ENCODE measurements at regions not wholly inside any gene's neighbourhood (a gene's known extent, or its start where the extent isn't known, plus 50 kb on each side); places are given as distances from the start of the nearest gene placed in this dataset.
A peak's percentile ranks its signal among the peaks of the same experiment; 100 is the strongest.

DNA sequence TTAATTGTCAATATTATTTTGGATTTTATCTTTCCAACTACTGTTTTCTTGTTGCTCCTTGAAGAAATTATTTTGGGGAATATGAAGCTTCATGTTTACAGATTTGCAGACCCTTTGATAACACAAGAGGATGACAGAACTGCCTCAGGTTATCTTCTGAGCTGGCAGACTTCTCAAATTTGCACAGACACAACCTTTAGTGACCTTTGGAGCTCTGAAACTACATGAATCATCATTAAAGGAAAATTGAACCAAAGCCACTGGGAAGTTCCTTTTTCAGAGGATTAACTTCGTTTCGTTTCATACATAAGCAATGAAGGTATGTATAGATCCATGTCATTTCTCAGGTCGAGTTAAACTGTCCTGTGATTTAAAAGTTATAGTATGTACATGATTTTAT lies 85.9 kb downstream of the FBXO5 start:
- Histone ChIP-seq H3K27me3 (ENCODE audit: control insufficient read depth in 2 of 2, insufficient read depth in 1 of 2, low read length in 1 of 2) (no peaks in the 10 kb centered on the region), H3K4me3 (ENCODE audit: low read length in 2 of 2) (no peak overlapping the region), H3K9me3 (ENCODE audit: control insufficient read depth in 2 of 2, insufficient read depth in 1 of 2, low read length in 1 of 2) (no peaks in the 10 kb centered on the region), H3K4me1 (ENCODE audit: control insufficient read depth in 2 of 2, insufficient read depth in 2 of 2, low read length in 2 of 2) (no peaks in the 10 kb centered on the region), H3K27ac (ENCODE audit: low read depth in 1 of 2, low read length in 1 of 2) (no peak overlapping the region), H3K36me3 (ENCODE audit: control insufficient read depth in 2 of 2, insufficient read depth in 2 of 2, low read length in 1 of 2) (no peaks in the 10 kb centered on the region)
- 60% methylated on average over 3 of the region's 3 CpGs for WGBS
- DNase-seq (ENCODE audit: low read depth in 6 of 9, low spot score in 9 of 9) = no peak

DNA sequence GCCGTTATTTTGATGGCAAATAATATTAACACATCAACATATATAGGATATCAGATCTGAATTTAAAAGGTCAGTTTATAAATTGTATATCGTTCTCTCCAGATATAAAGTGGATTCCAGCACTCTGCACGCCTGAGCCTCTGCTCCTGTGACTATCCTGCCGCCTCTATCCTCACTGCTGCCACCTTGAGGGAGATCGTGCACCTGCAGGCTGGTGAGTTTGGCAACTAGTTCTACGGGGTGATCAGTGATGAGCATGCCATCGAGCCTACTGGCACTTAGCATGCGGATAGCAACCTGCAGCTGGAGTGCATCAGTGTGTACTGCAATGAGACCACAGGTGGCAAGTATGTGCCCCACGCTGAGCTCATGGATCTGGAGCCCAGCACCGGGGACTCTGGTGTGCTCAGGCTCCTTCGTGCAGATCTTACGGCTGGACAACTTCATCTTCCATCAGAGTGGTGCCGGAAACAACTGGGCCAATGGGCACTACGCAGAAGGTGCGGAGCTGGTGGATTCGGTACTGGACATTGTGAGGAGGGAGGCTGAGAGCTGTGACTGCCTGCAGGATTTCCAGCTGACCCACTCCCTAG lies 84.9 kb downstream of the FBXO5 start:
- Histone ChIP-seq H3K4me3 (ENCODE audit: low read length in 2 of 2) (no peak overlapping the region), H3K36me3 (ENCODE audit: control insufficient read depth in 2 of 2, insufficient read depth in 2 of 2, low read length in 1 of 2) (no peaks in the 10 kb centered on the region), H3K27ac (ENCODE audit: low read depth in 1 of 2, low read length in 1 of 2) (no peak overlapping the region), H3K27me3 (ENCODE audit: control insufficient read depth in 2 of 2, insufficient read depth in 1 of 2, low read length in 1 of 2) (no peaks in the 10 kb centered on the region), H3K9me3 (ENCODE audit: control insufficient read depth in 2 of 2, insufficient read depth in 1 of 2, low read length in 1 of 2) (no peaks in the 10 kb centered on the region), H3K4me1 (ENCODE audit: control insufficient read depth in 2 of 2, insufficient read depth in 2 of 2, low read length in 2 of 2) (no peaks in the 10 kb centered on the region)
- WGBS = 53% methylated on average over 16 of the region's 16 CpGs
- DNase-seq (ENCODE audit: low read depth in 6 of 9, low spot score in 9 of 9) = peak in 8 of 9 donors; percentile 8 to 58 (median 25)

DNA sequence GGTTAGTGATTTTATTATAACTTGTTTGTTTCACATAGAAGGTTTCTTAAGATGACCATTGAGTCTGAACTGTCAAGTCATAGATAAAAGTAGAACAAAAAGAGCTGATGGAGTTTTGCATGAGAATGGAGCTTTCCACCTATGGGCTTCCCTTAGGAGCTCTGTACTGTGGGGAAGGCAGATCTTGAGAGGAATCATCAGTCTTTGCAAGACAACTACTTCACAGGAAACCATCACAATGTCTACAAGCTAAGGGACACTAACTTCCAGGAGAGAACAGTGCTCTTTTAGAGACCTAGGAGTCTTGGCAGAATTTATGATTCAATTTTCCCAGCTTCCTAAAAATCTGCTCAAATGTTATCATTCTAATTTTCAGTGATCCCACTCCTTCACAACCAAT lies 78.2 kb downstream of the FBXO5 start:
- H3K27ac ChIP-seq (ENCODE audit: low read depth in 1 of 2, low read length in 1 of 2) = no peak overlapping the region

DNA sequence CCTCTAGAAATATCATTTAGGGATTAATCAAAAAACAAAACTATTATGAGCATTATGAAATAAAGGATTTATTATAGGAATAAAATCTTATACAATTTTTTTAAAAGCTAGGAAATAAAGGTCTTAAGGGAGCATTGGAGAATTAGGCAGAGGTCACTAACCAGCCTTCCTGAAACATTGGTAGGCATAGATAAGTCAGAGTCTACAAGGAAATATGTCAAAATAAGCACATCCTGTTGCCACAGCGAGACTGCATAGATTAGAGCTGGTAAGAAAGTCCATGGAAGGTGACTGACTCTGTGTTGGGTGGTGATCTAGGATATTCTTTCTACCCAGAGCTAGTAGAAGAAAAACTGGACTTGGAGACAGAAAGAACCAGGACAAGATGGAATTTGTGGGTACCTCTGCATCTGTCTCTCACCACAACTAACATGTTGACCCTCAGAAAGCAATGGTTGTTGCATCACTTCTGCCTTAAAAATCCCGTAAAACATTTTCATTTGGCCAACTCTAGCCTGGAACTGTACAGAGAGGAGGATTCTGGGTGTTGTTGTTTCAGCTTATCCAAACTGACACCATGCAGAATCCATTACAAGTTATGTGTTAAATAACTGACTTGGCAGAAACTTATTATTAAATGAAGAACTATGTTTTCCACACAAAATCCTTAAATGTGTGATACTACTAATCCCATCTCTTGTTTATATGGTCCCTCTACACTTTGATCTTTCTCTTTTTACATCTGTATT lies 77.1 kb downstream of the FBXO5 start:
- Histone ChIP-seq H3K9me3 (ENCODE audit: control insufficient read depth in 2 of 2, insufficient read depth in 1 of 2, low read length in 1 of 2) (no peaks in the 10 kb centered on the region), H3K4me1 (ENCODE audit: control insufficient read depth in 2 of 2, insufficient read depth in 2 of 2, low read length in 2 of 2) (no peaks in the 10 kb centered on the region), H3K36me3 (ENCODE audit: control insufficient read depth in 2 of 2, insufficient read depth in 2 of 2, low read length in 1 of 2) (no peaks in the 10 kb centered on the region), H3K27ac (ENCODE audit: low read depth in 1 of 2, low read length in 1 of 2) (no peak overlapping the region), H3K27me3 (ENCODE audit: control insufficient read depth in 2 of 2, insufficient read depth in 1 of 2, low read length in 1 of 2) (no peaks in the 10 kb centered on the region), H3K4me3 (ENCODE audit: low read length in 2 of 2) (no peak overlapping the region)
- WGBS = 62% methylated on average over 2 of the region's 2 CpGs
- no peak for DNase-seq (ENCODE audit: low read depth in 6 of 9, low spot score in 9 of 9)

More for the DNA sequence above, 78.2 kb downstream of the FBXO5 start:
- no peak for DNase-seq (ENCODE audit: low read depth in 6 of 9, low spot score in 9 of 9)
- H3K4me1 ChIP-seq (ENCODE audit: control insufficient read depth in 2 of 2, insufficient read depth in 2 of 2, low read length in 2 of 2) = no peaks in the 10 kb centered on the region
- H3K4me3 ChIP-seq (ENCODE audit: low read length in 2 of 2) = no peak overlapping the region
- H3K36me3 ChIP-seq (ENCODE audit: control insufficient read depth in 2 of 2, insufficient read depth in 2 of 2, low read length in 1 of 2) = no peaks in the 10 kb centered on the region
- no peaks in the 10 kb centered on the region for H3K27me3 ChIP-seq (ENCODE audit: control insufficient read depth in 2 of 2, insufficient read depth in 1 of 2, low read length in 1 of 2)
- H3K9me3 ChIP-seq (ENCODE audit: control insufficient read depth in 2 of 2, insufficient read depth in 1 of 2, low read length in 1 of 2) = no peaks in the 10 kb centered on the region

DNA sequence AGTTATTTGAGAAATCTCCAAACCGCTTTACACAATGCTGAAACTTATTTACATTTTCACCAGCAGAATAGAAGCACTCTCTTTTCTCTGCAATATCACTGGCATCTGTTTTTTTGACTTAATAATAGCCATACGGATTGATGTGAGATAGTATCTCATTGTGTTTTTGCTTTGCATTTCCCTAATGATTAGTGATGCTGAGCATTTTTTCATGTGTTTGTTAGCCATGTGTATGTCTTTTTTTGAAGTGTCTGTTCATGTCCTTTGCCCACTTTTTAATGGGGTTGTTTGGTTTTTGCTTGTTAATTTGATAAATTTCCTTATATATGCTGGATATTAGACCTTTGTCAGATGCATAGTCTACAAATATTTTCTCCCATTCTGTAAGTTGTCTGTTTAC lies 73.6 kb downstream of the FBXO5 start:
- Histone ChIP-seq H3K27ac (ENCODE audit: low read depth in 1 of 2, low read length in 1 of 2) (no peak overlapping the region), H3K36me3 (ENCODE audit: control insufficient read depth in 2 of 2, insufficient read depth in 2 of 2, low read length in 1 of 2) (no peaks in the 10 kb centered on the region), H3K4me3 (ENCODE audit: low read length in 2 of 2) (no peak overlapping the region), H3K9me3 (ENCODE audit: control insufficient read depth in 2 of 2, insufficient read depth in 1 of 2, low read length in 1 of 2) (no peaks in the 10 kb centered on the region), H3K4me1 (ENCODE audit: control insufficient read depth in 2 of 2, insufficient read depth in 2 of 2, low read length in 2 of 2) (no peaks in the 10 kb centered on the region), H3K27me3 (ENCODE audit: control insufficient read depth in 2 of 2, insufficient read depth in 1 of 2, low read length in 1 of 2) (no peaks in the 10 kb centered on the region)
- no peak for DNase-seq (ENCODE audit: low read depth in 6 of 9, low spot score in 9 of 9)
- WGBS = 59% methylated on average over 2 of the region's 2 CpGs

DNA sequence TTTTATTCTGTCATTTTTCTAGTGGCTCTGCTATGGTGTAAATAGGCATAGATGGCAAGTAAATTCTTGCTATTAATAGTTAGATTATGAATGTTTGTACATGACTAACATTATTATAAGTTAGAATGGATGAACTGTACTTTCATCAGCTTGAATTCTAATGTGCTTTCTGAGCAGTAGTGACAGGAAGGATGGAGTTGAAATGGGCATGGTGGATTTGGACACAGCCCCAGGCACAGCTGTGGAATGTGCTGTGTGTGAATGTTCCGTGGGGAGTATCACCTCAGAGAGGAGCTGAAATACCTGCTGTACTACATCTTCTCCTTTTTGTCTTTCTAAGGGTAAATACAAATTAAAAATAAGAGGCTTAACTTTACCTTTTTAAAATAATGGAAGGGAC lies 66.8 kb downstream of the FBXO5 start:
- H3K4me1 ChIP-seq (ENCODE audit: control insufficient read depth in 2 of 2, insufficient read depth in 2 of 2, low read length in 2 of 2) = no peaks in the 10 kb centered on the region
- H3K27ac ChIP-seq (ENCODE audit: low read depth in 1 of 2, low read length in 1 of 2) = no peak overlapping the region
- no peaks in the 10 kb centered on the region for H3K27me3 ChIP-seq (ENCODE audit: control insufficient read depth in 2 of 2, insufficient read depth in 1 of 2, low read length in 1 of 2)
- no peak overlapping the region for H3K4me3 ChIP-seq (ENCODE audit: low read length in 2 of 2)
- H3K9me3 ChIP-seq (ENCODE audit: control insufficient read depth in 2 of 2, insufficient read depth in 1 of 2, low read length in 1 of 2) = no peaks in the 10 kb centered on the region
- H3K36me3 ChIP-seq (ENCODE audit: control insufficient read depth in 2 of 2, insufficient read depth in 2 of 2, low read length in 1 of 2) = no peaks in the 10 kb centered on the region
- 81% methylated on average over 1 of the region's 1 CpG for WGBS
- no peak for DNase-seq (ENCODE audit: low read depth in 6 of 9, low spot score in 9 of 9)

DNA sequence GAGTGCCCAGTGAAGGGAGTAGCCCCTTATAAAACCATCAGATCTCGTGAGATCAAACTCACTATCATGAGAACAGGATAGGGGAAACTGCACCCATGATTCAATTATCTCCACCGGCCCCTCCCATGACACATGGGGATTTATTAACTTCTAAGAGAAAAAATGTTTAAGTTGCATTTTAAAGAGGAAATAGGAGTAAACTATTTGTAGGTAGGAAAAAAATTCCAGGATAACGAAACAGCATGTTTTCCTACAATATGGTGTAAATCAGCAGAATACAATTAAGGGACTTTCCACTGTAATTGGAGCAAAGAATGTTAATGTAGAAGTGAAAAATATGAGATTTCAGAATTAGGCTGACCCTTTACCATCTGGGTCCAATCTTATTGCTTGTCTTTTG lies 63.9 kb downstream of the FBXO5 start:
- Histone ChIP-seq H3K4me3 (ENCODE audit: low read length in 2 of 2) (no peak overlapping the region), H3K9me3 (ENCODE audit: control insufficient read depth in 2 of 2, insufficient read depth in 1 of 2, low read length in 1 of 2) (no peaks in the 10 kb centered on the region), H3K27ac (ENCODE audit: low read depth in 1 of 2, low read length in 1 of 2) (no peak overlapping the region), H3K36me3 (ENCODE audit: control insufficient read depth in 2 of 2, insufficient read depth in 2 of 2, low read length in 1 of 2) (no peaks in the 10 kb centered on the region), H3K4me1 (ENCODE audit: control insufficient read depth in 2 of 2, insufficient read depth in 2 of 2, low read length in 2 of 2) (no peaks in the 10 kb centered on the region), H3K27me3 (ENCODE audit: control insufficient read depth in 2 of 2, insufficient read depth in 1 of 2, low read length in 1 of 2) (no peaks in the 10 kb centered on the region)
- no peak for DNase-seq (ENCODE audit: low read depth in 6 of 9, low spot score in 9 of 9)
- WGBS = 89% methylated on average over 3 of the region's 3 CpGs

DNA sequence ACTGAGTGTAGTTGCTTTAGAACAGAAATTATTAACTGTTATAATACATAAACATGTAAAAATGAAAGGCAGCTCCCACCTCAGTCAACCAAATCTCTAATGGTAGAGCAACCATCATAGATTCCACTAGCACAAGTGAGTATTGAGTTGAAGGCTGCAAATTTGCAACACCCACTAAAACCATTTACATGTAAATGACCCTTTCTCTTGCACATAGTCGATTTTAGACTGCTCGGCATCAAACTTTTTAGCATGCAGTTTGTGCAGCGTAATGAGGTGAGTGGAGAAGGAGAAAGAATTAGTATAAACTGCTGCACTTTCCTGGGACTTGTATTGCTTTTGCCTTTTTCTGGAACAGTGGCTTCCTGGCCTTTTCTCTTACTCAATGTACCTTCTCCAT lies 62.8 kb downstream of the FBXO5 start:
- 94% methylated on average over 3 of the region's 3 CpGs for WGBS
- Histone ChIP-seq H3K4me1 (ENCODE audit: control insufficient read depth in 2 of 2, insufficient read depth in 2 of 2, low read length in 2 of 2) (no peaks in the 10 kb centered on the region), H3K9me3 (ENCODE audit: control insufficient read depth in 2 of 2, insufficient read depth in 1 of 2, low read length in 1 of 2) (no peaks in the 10 kb centered on the region), H3K27ac (ENCODE audit: low read depth in 1 of 2, low read length in 1 of 2) (no peak overlapping the region), H3K36me3 (ENCODE audit: control insufficient read depth in 2 of 2, insufficient read depth in 2 of 2, low read length in 1 of 2) (no peaks in the 10 kb centered on the region), H3K4me3 (ENCODE audit: low read length in 2 of 2) (no peak overlapping the region), H3K27me3 (ENCODE audit: control insufficient read depth in 2 of 2, insufficient read depth in 1 of 2, low read length in 1 of 2) (no peaks in the 10 kb centered on the region)
- no peak for DNase-seq (ENCODE audit: low read depth in 6 of 9, low spot score in 9 of 9)

Data from thymus (tissue), 11 donors.